A673 (cell line): ENCODE measurements at regions not wholly inside any gene's neighbourhood (a gene's known extent, or its start where the extent isn't known, plus 50 kb on each side); places are given as distances from the start of the nearest gene placed in this dataset.

Experiments used
- EZH2 ChIP-seq: fragments of 200-600 bp; sonication (generic); IDR thresholded peaks from 2 replicates; pipeline ENCODE4 v1.6.1; 2017; ENCODE audit warnings: borderline replicate concordance, low read depth, mild to moderate bottlenecking, mixed read lengths, antibody characterized with exemption, low read length; ENCODE audit not compliant: poor library complexity, severe bottlenecking
- TF ChIP-seq, protein P1 (sequence below): fragments of 300-800, 200-600 bp; sonication (generic); conservative IDR thresholded peaks from 2 replicates; pipeline ENCODE4 v1.5.1; 2017; ENCODE audit warnings: low read depth, mild to moderate bottlenecking, antibody characterized with exemption, low read length, moderate library complexity, mixed read lengths

DNA sequence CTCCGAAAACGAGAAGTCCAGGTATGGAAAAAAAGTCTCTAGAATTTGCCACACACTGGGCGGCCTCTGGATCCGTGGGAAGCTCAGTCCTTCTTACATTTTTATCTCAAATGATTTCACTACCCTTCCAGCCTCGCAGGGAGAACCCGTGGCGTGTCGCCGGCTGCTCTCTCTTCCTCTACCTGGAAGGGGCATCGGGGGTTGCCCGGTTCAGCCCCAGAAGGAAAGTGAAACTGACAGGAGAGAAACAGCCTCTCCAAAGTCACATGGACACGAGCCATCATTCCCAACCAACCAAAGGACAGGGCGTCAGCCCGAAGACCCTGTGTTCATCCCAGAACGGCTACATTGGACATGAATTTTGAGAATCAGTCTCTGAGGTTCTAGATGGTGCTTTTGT is 182.5 kb downstream of the ADSS2 start:
- TF ChIP-seq, protein P1, sequence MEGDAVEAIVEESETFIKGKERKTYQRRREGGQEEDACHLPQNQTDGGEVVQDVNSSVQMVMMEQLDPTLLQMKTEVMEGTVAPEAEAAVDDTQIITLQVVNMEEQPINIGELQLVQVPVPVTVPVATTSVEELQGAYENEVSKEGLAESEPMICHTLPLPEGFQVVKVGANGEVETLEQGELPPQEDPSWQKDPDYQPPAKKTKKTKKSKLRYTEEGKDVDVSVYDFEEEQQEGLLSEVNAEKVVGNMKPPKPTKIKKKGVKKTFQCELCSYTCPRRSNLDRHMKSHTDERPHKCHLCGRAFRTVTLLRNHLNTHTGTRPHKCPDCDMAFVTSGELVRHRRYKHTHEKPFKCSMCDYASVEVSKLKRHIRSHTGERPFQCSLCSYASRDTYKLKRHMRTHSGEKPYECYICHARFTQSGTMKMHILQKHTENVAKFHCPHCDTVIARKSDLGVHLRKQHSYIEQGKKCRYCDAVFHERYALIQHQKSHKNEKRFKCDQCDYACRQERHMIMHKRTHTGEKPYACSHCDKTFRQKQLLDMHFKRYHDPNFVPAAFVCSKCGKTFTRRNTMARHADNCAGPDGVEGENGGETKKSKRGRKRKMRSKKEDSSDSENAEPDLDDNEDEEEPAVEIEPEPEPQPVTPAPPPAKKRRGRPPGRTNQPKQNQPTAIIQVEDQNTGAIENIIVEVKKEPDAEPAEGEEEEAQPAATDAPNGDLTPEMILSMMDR: no peak
- TF ChIP-seq EZH2: no peak
